GM23338 (cell line): ENCODE measurements at regions not wholly inside any gene's neighbourhood (a gene's known extent, or its start where the extent isn't known, plus 50 kb on each side); places are given as distances from the start of the nearest gene placed in this dataset.

ENCODE experiments used
- ATAC-seq: fragments of 200-7000 bp; cut with Tn5 transposase; 3 replicates; pipeline ENCODE4 v1.9.1; 2020
- DNase-seq: peaks from one replicate; pipeline ENCODE4 v3.0.0-alpha.2; 2015; ENCODE audit warnings: low spot score
- H2AFZ ChIP-seq: fragments of 200-600 bp; sonication (generic); 2 replicates; pipeline ENCODE4 v1.8.0; 2016; ENCODE audit warnings: antibody characterized with exemption, mild to moderate bottlenecking, moderate library complexity
- H3F3A ChIP-seq: fragments of 200-600 bp; sonication (generic); replicated peaks from 2 replicates; pipeline ENCODE4 v1.8.0; 2017; ENCODE audit warnings: antibody characterized with exemption, mixed run types, low read depth
- H3K27ac ChIP-seq: fragments of 200-600 bp; sonication (generic); 2 replicates; pipeline ENCODE4 v1.6.1; 2016; ENCODE audit warnings: low read depth
- H3K27me3 ChIP-seq: fragments of 200-600 bp; sonication (generic); 2 replicates; pipeline ENCODE4 v1.8.0; 2016; ENCODE audit warnings: mild to moderate bottlenecking, mixed run types, moderate library complexity; ENCODE audit not compliant: insufficient read depth
- H3K36me3 ChIP-seq: fragments of 200-600 bp; sonication (generic); 2 replicates; pipeline ENCODE4 v1.8.0; 2016; ENCODE audit warnings: mild to moderate bottlenecking; ENCODE audit not compliant: insufficient read depth
- H3K4me1 ChIP-seq: fragments of 200-600 bp; sonication (generic); 2 replicates; pipeline ENCODE4 v1.8.0; 2016; ENCODE audit warnings: mild to moderate bottlenecking, moderate library complexity; ENCODE audit not compliant: insufficient read depth
- H3K4me2 ChIP-seq: fragments of 200-600 bp; sonication (generic); 2 replicates; pipeline ENCODE4 v1.7.1; 2017; ENCODE audit warnings: mixed run types
- H3K4me3 ChIP-seq: fragments of 200-600 bp; sonication (generic); 2 replicates; pipeline ENCODE4 v1.6.1; 2016; ENCODE audit warnings: mixed run types
- H3K79me2 ChIP-seq: fragments of 200-600 bp; sonication (generic); replicated peaks from 2 replicates; pipeline ENCODE4 v1.8.0; 2017; ENCODE audit warnings: mild to moderate bottlenecking; ENCODE audit not compliant: insufficient read depth
- H3K9me2 ChIP-seq: fragments of 200-600 bp; sonication (generic); 2 replicates; pipeline ENCODE4 v1.8.0; 2017; ENCODE audit not compliant: insufficient read depth
- H4K20me1 ChIP-seq: fragments of 200-600 bp; sonication (generic); replicated peaks from 2 replicates; pipeline ENCODE4 v1.8.0; 2017; ENCODE audit warnings: mild to moderate bottlenecking; ENCODE audit not compliant: insufficient read depth
- H3K27ac Mint-ChIP-seq: 2 replicates; pipeline ENCODE4 v1.8.0; 2020; ENCODE audit warnings: inconsistent platforms, mild to moderate bottlenecking, moderate library complexity, mixed read lengths
- H3K27me3 Mint-ChIP-seq: 3 replicates; pipeline ENCODE4 v1.8.0; 2022; ENCODE audit warnings: low read depth, mild to moderate bottlenecking, moderate library complexity, mixed read lengths, inconsistent platforms; ENCODE audit not compliant: insufficient read depth, poor library complexity
- H3K36me3 Mint-ChIP-seq: 3 replicates; pipeline ENCODE4 v1.8.0; 2021; ENCODE audit warnings: low read depth, mild to moderate bottlenecking, inconsistent platforms, moderate library complexity, mixed read lengths
- H3K4me1 Mint-ChIP-seq: 3 replicates; pipeline ENCODE4 v1.8.0; 2020; ENCODE audit warnings: mild to moderate bottlenecking, inconsistent platforms, mixed read lengths
- H3K4me3 Mint-ChIP-seq: 3 replicates; pipeline ENCODE4 v1.8.0; 2021; ENCODE audit warnings: moderate library complexity, mild to moderate bottlenecking, inconsistent platforms, mixed read lengths
- H3K9me3 Mint-ChIP-seq: 3 replicates; pipeline ENCODE4 v1.8.0; 2020; ENCODE audit warnings: moderate library complexity, mild to moderate bottlenecking, inconsistent platforms, mixed read lengths
- EZH2phosphoT487 ChIP-seq: fragments of 200-600 bp; sonication (generic); IDR thresholded peaks from one replicate; pipeline ENCODE4 v1.8.1; 2018; ENCODE audit warnings: antibody characterized with exemption; ENCODE audit not compliant: unreplicated experiment
- JUNB ChIP-seq: IDR thresholded peaks from one replicate; pipeline ENCODE4 v1.6.1; 2016; ENCODE audit warnings: antibody characterized with exemption; ENCODE audit not compliant: unreplicated experiment
- NANOG ChIP-seq: IDR thresholded peaks from 2 replicates; pipeline ENCODE4 v1.6.1; 2016; ENCODE audit warnings: antibody characterized with exemption, borderline replicate concordance
- POLR2AphosphoS5 ChIP-seq: IDR thresholded peaks from 2 replicates; pipeline ENCODE4 v1.6.1; 2016; ENCODE audit warnings: antibody characterized with exemption, low read depth
- STAT1 ChIP-seq: IDR thresholded peaks from one replicate; pipeline ENCODE4 v1.6.1; 2016; ENCODE audit warnings: antibody characterized with exemption; ENCODE audit not compliant: unreplicated experiment
- ZNF114 ChIP-seq: fragments of 250-450 bp; sonication (Bioruptor Pico); IDR thresholded peaks from 2 replicates; pipeline ENCODE4 v1.5.0; 2020; ENCODE audit warnings: mild to moderate bottlenecking, moderate library complexity
- ZNF331 ChIP-seq: fragments of 250-450 bp; sonication (Bioruptor Pico); IDR thresholded peaks from 2 replicates; pipeline ENCODE4 v1.5.0; 2020; ENCODE audit warnings: low read depth, mild to moderate bottlenecking, moderate library complexity
- TF ChIP-seq, protein P1 (sequence below), 2 experiments: fragments of 200-600 bp in 1 of 2; sonication (generic) in 1 of 2; conservative IDR thresholded peaks; 2 replicates each; pipeline versions ENCODE4 v1.5.1 to v1.6.1; 2016 to 2017; ENCODE audit warnings: antibody characterized with exemption in 2 of 2, low read depth in 2 of 2, mild to moderate bottlenecking in 2 of 2, moderate library complexity in 1 of 2
- TF ChIP-seq, protein P2 (sequence below): fragments of 250-450 bp; sonication (Bioruptor Pico); IDR thresholded peaks from 2 replicates; pipeline ENCODE4 v1.5.0; 2020; ENCODE audit warnings: mild to moderate bottlenecking, moderate library complexity
- TF ChIP-seq, protein P3 (sequence below): IDR thresholded peaks from 2 replicates; pipeline ENCODE4 v1.6.1; 2016; ENCODE audit warnings: antibody characterized with exemption

DNA sequence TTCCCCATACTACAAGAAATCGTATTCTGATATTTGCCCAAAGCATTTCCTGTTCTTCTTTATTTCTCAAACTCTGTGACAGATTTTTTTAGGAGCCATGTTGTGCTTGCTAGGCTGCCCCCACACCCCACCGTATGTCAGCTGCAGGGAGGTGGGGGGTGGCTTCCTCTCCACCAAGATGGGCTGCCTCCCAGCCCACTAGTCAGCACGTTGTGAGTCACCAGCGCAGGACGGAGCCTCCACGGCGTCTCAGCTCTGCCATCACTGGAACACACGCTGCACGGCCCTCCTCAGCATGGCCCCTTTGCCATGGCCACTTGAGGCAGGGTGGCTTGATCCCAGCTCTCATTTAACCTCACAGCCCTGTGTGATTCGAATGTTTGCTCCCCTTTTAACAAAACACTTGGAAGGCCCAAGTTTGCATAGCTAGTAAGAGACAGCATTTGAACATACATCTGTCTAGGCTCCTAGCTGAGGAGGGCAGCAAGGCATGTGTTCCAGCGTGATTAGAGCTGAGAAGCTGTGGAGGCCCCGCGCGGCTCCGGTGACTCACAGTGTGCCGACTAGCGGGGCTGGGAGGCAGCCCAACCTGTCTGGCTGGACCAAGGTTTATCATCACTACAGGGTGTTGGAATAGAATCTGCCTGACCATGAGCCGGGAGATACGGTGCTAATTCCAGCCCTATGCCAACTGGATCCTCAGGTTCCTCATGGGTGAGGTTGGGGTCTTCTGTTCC is 180.7 kb upstream of the NCAM1 start (continued):
- TF ChIP-seq, protein P1, sequence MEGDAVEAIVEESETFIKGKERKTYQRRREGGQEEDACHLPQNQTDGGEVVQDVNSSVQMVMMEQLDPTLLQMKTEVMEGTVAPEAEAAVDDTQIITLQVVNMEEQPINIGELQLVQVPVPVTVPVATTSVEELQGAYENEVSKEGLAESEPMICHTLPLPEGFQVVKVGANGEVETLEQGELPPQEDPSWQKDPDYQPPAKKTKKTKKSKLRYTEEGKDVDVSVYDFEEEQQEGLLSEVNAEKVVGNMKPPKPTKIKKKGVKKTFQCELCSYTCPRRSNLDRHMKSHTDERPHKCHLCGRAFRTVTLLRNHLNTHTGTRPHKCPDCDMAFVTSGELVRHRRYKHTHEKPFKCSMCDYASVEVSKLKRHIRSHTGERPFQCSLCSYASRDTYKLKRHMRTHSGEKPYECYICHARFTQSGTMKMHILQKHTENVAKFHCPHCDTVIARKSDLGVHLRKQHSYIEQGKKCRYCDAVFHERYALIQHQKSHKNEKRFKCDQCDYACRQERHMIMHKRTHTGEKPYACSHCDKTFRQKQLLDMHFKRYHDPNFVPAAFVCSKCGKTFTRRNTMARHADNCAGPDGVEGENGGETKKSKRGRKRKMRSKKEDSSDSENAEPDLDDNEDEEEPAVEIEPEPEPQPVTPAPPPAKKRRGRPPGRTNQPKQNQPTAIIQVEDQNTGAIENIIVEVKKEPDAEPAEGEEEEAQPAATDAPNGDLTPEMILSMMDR (conservative IDR thresholded peaks at IDR 0.05; ENCODE audit: low read depth in 2 of 2): no peak
- no peak for TF ChIP-seq NANOG
- no peak for TF ChIP-seq JUNB
- TF ChIP-seq ZNF331 (CRISPR knock-in tag): no peak

DNA sequence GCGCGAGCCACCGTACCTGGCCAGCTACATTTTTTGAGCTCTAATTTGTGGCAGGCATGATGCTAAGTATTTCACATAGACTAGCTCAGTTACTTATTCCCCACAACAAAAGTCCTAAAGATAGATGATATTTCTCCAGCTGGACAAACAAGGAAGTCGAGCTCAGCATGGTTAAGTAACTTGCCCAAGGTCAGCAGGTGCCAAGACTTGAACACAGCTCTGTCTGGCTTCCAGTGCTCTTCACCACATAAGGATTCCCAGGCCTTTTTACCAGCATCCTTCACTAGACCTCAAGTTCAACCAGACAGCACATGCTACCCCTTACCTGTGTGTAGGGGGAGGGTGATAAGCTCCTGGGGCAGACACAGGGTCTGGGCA is 177.3 kb upstream of the NCAM1 start:
- no peak overlapping the region for H3K27ac ChIP-seq
- no peaks in the 10 kb centered on the region for H3K79me2 ChIP-seq
- H4K20me1 ChIP-seq: no peaks in the 10 kb centered on the region
- H3K4me1 Mint-ChIP-seq: peaks cover 8% of the 10 kb centered on the region
- no peaks in the 10 kb centered on the region for H3K36me3 ChIP-seq
- H3K27me3 ChIP-seq: no peaks in the 10 kb centered on the region
- H3K4me1 ChIP-seq: no peaks in the 10 kb centered on the region
- no peak overlapping the region for H3K4me2 ChIP-seq
- no peaks in the 10 kb centered on the region; the same call in 2 of the 3 replicates for H3K36me3 Mint-ChIP-seq
- H3K9me3 Mint-ChIP-seq: no peaks in the 10 kb centered on the region
- H2AFZ ChIP-seq: no peak overlapping the region
- H3K9me2 ChIP-seq: peaks cover 7% of the 10 kb centered on the region; the same call in 1 of the 2 replicates
- ATAC-seq: no peak
- H3K4me3 Mint-ChIP-seq: no peak overlapping the region
- no peak overlapping the region for H3K4me3 ChIP-seq
- no peak overlapping the region for H3K27ac Mint-ChIP-seq
- no peaks in the 10 kb centered on the region for H3F3A ChIP-seq
- no peak for DNase-seq
- TF ChIP-seq STAT1 (no peak), NANOG (no peak), ZNF114 (no peak), POLR2AphosphoS5 (no peak), EZH2phosphoT487 (no peak)
- TF ChIP-seq, protein P1 (conservative IDR thresholded peaks at IDR 0.05; ENCODE audit: low read depth in 2 of 2): no peak
- TF ChIP-seq, protein P2, sequence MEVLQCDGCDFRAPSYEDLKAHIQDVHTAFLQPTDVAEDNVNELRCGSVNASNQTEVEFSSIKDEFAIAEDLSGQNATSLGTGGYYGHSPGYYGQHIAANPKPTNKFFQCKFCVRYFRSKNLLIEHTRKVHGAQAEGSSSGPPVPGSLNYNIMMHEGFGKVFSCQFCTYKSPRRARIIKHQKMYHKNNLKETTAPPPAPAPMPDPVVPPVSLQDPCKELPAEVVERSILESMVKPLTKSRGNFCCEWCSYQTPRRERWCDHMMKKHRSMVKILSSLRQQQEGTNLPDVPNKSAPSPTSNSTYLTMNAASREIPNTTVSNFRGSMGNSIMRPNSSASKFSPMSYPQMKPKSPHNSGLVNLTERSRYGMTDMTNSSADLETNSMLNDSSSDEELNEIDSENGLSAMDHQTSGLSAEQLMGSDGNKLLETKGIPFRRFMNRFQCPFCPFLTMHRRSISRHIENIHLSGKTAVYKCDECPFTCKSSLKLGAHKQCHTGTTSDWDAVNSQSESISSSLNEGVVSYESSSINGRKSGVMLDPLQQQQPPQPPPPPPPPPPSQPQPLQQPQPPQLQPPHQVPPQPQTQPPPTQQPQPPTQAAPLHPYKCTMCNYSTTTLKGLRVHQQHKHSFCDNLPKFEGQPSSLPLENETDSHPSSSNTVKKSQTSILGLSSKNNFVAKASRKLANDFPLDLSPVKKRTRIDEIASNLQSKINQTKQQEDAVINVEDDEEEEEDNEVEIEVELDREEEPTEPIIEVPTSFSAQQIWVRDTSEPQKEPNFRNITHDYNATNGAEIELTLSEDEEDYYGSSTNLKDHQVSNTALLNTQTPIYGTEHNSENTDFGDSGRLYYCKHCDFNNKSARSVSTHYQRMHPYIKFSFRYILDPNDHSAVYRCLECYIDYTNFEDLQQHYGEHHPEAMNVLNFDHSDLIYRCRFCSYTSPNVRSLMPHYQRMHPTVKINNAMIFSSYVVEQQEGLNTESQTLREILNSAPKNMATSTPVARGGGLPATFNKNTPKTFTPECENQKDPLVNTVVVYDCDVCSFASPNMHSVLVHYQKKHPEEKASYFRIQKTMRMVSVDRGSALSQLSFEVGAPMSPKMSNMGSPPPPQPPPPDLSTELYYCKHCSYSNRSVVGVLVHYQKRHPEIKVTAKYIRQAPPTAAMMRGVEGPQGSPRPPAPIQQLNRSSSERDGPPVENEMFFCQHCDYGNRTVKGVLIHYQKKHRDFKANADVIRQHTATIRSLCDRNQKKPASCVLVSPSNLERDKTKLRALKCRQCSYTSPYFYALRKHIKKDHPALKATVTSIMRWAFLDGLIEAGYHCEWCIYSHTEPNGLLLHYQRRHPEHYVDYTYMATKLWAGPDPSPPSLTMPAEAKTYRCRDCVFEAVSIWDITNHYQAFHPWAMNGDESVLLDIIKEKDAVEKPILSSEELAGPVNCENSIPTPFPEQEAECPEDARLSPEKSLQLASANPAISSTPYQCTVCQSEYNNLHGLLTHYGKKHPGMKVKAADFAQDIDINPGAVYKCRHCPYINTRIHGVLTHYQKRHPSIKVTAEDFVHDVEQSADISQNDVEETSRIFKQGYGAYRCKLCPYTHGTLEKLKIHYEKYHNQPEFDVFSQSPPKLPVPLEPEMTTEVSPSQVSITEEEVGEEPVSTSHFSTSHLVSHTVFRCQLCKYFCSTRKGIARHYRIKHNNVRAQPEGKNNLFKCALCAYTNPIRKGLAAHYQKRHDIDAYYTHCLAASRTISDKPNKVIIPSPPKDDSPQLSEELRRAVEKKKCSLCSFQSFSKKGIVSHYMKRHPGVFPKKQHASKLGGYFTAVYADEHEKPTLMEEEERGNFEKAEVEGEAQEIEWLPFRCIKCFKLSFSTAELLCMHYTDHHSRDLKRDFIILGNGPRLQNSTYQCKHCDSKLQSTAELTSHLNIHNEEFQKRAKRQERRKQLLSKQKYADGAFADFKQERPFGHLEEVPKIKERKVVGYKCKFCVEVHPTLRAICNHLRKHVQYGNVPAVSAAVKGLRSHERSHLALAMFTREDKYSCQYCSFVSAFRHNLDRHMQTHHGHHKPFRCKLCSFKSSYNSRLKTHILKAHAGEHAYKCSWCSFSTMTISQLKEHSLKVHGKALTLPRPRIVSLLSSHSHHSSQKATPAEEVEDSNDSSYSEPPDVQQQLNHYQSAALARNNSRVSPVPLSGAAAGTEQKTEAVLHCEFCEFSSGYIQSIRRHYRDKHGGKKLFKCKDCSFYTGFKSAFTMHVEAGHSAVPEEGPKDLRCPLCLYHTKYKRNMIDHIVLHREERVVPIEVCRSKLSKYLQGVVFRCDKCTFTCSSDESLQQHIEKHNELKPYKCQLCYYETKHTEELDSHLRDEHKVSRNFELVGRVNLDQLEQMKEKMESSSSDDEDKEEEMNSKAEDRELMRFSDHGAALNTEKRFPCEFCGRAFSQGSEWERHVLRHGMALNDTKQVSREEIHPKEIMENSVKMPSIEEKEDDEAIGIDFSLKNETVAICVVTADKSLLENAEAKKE: no peak
- TF ChIP-seq, protein P3, sequence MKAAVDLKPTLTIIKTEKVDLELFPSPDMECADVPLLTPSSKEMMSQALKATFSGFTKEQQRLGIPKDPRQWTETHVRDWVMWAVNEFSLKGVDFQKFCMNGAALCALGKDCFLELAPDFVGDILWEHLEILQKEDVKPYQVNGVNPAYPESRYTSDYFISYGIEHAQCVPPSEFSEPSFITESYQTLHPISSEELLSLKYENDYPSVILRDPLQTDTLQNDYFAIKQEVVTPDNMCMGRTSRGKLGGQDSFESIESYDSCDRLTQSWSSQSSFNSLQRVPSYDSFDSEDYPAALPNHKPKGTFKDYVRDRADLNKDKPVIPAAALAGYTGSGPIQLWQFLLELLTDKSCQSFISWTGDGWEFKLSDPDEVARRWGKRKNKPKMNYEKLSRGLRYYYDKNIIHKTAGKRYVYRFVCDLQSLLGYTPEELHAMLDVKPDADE: no peak
- H3K27me3 Mint-ChIP-seq: peaks cover 4% of the 10 kb centered on the region
